Urothelium cell line (cell line): ENCODE measurements at regions not wholly inside any gene's neighbourhood (a gene's known extent, or its start where the extent isn't known, plus 50 kb on each side); places are given as distances from the start of the nearest gene placed in this dataset.
"Not testable (repeated sequence)": the region's sequence is repeated elsewhere in the genome, so short reads cannot be mapped to it uniquely, and the experiment has no call there.

ENCODE experiments used
- DNase-seq: peaks from one replicate; pipeline ENCODE4 v3.0.0; 2011; ENCODE audit warnings: low spot score, mixed read lengths
- FAIRE-seq: peaks from 2 replicates; lab custom pipeline; 2011; peaks lifted over from hg19 to GRCh38; lab: Jason Lieb, UNC

- no peak for DNase-seq
- no peak for FAIRE-seq
Measured at GRCh38 chr5:122661496-122662180, 113.2 kb upstream of the SNX2 start.

GRCh38 chr5:122665051-122665450 is 109.8 kb upstream of the SNX2 start:
- FAIRE-seq, result no peak

GRCh38 chr5:122668552-122668951 is 106.3 kb upstream of the SNX2 start:
- no peak for DNase-seq

More at GRCh38 chr5:122665051-122665450, 109.8 kb upstream of the SNX2 start:
- DNase-seq, result no peak

GRCh38 chr5:122669709-122670108 is 105.2 kb upstream of the SNX2 start:
- FAIRE-seq, DNase-seq: not testable (repeated sequence)

More at GRCh38 chr5:122668552-122668951, 106.3 kb upstream of the SNX2 start:
- no peak for FAIRE-seq

GRCh38 chr5:122673343-122673742 is 101.5 kb upstream of the SNX2 start:
- DNase-seq, result no peak
- FAIRE-seq, result no peak

GRCh38 chr5:122674385-122674784 is 100.5 kb upstream of the SNX2 start:
- DNase-seq (no peak), FAIRE-seq (no peak)

GRCh38 chr5:122680623-122681350 is 94.1 kb upstream of the SNX2 start:
- DNase-seq (no peak), FAIRE-seq (no peak)

GRCh38 chr5:122683631-122684030 is 91.2 kb upstream of the SNX2 start:
- DNase-seq (no peak), FAIRE-seq (peak; percentile 32)

- DNase-seq (no peak), FAIRE-seq (no peak)
Measured at GRCh38 chr5:122690266-122690665, 84.6 kb upstream of the SNX2 start.

GRCh38 chr5:122691931-122692330 is 82.9 kb upstream of the SNX2 start:
- DNase-seq, result no peak
- no peak for FAIRE-seq

GRCh38 chr5:122693963-122694362 is 80.9 kb upstream of the SNX2 start:
- DNase-seq (no peak), FAIRE-seq (no peak)

- FAIRE-seq, result no peak
Measured at GRCh38 chr5:122694884-122695283, 80.0 kb upstream of the SNX2 start.

GRCh38 chr5:122696735-122697134 is 78.1 kb upstream of the SNX2 start:
- not testable (repeated sequence) for DNase-seq, FAIRE-seq

More at GRCh38 chr5:122694884-122695283, 80.0 kb upstream of the SNX2 start:
- no peak for DNase-seq

GRCh38 chr5:122697191-122697590 is 77.7 kb upstream of the SNX2 start:
- FAIRE-seq (no peak), DNase-seq (no peak)

GRCh38 chr5:122699201-122699600 is 75.7 kb upstream of the SNX2 start:
- FAIRE-seq (no peak), DNase-seq (no peak)

GRCh38 chr5:122701640-122702523 is 73.0 kb upstream of the SNX2 start:
- FAIRE-seq, result no peak
- no peak for DNase-seq

- no peak for FAIRE-seq
- no peak for DNase-seq
Measured at GRCh38 chr5:122702524-122702875, 72.4 kb upstream of the SNX2 start.

GRCh38 chr5:122703203-122703602 is 71.7 kb upstream of the SNX2 start:
- FAIRE-seq, result no peak
- no peak for DNase-seq

- peak; percentile 21 for DNase-seq
- FAIRE-seq, result no peak
Measured at GRCh38 chr5:122704247-122705036, 70.4 kb upstream of the SNX2 start.

GRCh38 chr5:122705851-122706250 is 69.0 kb upstream of the SNX2 start:
- peak; percentile 40 for FAIRE-seq
- DNase-seq, result no peak

- DNase-seq, result peak; percentile 9
- FAIRE-seq, result no peak
Measured at GRCh38 chr5:122707796-122708195, 67.1 kb upstream of the SNX2 start.
